ENCODE measurements at regions not wholly inside any gene's neighbourhood (a gene's known extent, or its start where the extent isn't known, plus 50 kb on each side); places are given as distances from the start of the nearest gene placed in this dataset.

- TF ChIP-seq TAF1 (IDR thresholded peaks at IDR 0.05; ENCODE audit: low read depth) (no peak), EP300 (IDR thresholded peaks at IDR 0.05; ENCODE audit: borderline replicate concordance) (no peak), YY1 (IDR thresholded peaks at IDR 0.05; ENCODE audit: low read depth) (no peak), FOXM1 (IDR thresholded peaks at IDR 0.05; ENCODE audit: borderline replicate concordance, low read depth) (no peak), USF1 (IDR thresholded peaks at IDR 0.05) (no peak)
Observed at GRCh38 chr13:37407156-37407555, 191.4 kb downstream of the POSTN start.

Data from Ishikawa (cell line).